ENCODE measurements at regions not wholly inside any gene's neighbourhood (a gene's known extent, or its start where the extent isn't known, plus 50 kb on each side); places are given as distances from the start of the nearest gene placed in this dataset.

DNA sequence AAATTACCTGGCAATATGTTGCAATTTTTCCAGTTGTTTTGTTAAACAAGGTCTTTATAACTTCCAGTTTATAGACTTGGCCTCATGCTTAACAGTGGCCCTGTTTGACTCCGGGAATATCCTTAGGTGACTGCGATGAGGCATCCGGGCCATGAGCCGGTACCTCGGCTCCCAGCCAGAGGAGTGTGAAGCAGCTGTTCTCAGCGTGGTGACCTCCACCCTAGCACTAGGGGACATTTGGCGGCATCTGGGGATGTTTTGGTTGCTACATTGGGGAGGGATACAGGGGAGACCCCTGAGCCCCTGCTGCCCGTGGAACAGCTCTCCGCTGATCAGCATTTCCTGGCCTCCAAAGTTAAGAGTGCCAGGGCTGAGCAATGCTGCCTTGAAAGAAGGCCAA, 533.4 kb downstream of the IRX1 start:
- no peak overlapping the region for H3K27ac ChIP-seq
- H3K4me1 ChIP-seq: no peaks in the 10 kb centered on the region
- no peak overlapping the region for H3K4me3 ChIP-seq (replicated peaks in 1 of 3)
- no peaks in the 10 kb centered on the region for H3K9me3 ChIP-seq
- intact Hi-C loops (cut with DNase I): no loop called here
- no peak for DNase-seq
- TF ChIP-seq, protein P1, sequence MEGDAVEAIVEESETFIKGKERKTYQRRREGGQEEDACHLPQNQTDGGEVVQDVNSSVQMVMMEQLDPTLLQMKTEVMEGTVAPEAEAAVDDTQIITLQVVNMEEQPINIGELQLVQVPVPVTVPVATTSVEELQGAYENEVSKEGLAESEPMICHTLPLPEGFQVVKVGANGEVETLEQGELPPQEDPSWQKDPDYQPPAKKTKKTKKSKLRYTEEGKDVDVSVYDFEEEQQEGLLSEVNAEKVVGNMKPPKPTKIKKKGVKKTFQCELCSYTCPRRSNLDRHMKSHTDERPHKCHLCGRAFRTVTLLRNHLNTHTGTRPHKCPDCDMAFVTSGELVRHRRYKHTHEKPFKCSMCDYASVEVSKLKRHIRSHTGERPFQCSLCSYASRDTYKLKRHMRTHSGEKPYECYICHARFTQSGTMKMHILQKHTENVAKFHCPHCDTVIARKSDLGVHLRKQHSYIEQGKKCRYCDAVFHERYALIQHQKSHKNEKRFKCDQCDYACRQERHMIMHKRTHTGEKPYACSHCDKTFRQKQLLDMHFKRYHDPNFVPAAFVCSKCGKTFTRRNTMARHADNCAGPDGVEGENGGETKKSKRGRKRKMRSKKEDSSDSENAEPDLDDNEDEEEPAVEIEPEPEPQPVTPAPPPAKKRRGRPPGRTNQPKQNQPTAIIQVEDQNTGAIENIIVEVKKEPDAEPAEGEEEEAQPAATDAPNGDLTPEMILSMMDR (IDR thresholded peaks at IDR 0.05): no peak
- TF ChIP-seq POLR2A (IDR thresholded peaks at IDR 0.05): no peak
- 92 to 93% methylated on average over 8 to 9 of the region's 9 CpGs for WGBS, 2 donors
- no peaks in the 10 kb centered on the region for H3K36me3 ChIP-seq
- no peaks in the 10 kb centered on the region for H3K27me3 ChIP-seq

DNA sequence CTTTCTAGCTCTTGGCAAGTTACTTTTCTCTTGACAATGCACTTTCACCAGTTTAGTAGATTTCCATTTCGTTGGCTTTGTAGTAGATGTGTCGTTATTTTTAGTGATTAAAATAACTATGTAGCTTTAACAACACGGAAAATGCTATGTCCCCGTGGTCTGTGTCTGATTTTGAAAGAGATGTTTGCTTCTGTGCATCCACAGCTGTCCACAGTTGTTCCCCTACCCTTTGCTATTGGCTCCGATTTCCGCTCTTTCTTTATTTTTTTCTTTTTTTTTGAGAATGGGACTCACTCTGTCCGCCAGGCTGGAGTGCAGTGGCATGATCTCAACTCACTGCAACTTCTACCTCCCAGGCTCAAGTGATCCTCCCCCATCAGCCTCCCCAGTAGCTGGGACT, 533.9 kb downstream of the IRX1 start:
- 83 to 90% methylated on average over 7 of the region's 7 CpGs for WGBS, 2 donors
- TF ChIP-seq, protein P1 (IDR thresholded peaks at IDR 0.05): no peak
- no peak for TF ChIP-seq POLR2A (IDR thresholded peaks at IDR 0.05)
- no peak for DNase-seq
- Histone ChIP-seq H3K36me3 (no peaks in the 10 kb centered on the region), H3K4me1 (no peaks in the 10 kb centered on the region), H3K9me3 (no peaks in the 10 kb centered on the region), H3K27ac (no peak overlapping the region), H3K4me3 (replicated peaks in 1 of 3) (no peak overlapping the region), H3K27me3 (no peaks in the 10 kb centered on the region)
- intact Hi-C loops (cut with DNase I): no loop called here

DNA sequence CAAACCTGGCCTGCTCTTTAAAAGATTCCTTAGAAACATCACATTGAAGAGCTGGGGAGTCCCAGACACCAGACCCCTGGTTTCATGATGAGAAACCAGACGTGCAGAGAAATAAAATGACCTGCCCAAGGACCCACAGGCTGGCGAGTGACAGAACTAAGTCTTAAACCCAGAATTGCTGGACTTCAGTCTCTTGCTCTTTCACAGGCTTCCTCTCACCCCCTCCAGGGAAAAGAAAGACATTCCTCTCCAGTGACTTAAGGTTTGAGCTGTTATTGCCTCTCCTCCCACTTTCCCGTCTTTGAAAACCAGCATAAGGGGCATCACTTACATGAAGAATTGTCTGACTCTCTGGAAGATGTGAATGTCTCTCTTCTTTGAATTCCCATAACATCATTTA, 535.2 kb downstream of the IRX1 start:
- intact Hi-C loops (cut with DNase I): no loop called here
- 66 to 81% methylated on average over 3 of the region's 3 CpGs for WGBS, 2 donors

DNA sequence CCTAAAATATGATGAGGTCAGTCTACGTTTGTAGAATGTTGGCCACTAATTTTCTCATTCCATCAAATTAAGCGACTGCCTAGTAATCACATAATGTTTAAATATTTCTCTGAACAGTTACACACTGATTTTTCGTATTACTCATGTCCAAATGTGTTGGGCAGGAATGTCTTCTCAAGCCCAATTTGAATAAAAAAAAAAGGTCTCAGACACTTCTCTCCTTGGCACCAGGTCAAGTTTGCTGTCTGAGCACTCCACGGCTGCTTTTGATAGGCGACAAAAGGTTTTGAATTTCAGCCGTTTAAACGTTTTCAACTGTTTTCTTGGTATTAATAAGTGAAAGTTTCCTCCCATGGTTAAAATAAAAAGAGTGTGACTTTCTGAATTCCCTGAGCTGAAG, 542.1 kb downstream of the IRX1 start:
- no peaks in the 10 kb centered on the region for H3K27me3 ChIP-seq
- intact Hi-C loops (cut with DNase I): no loop called here
- H3K27ac ChIP-seq: no peak overlapping the region
- no peaks in the 10 kb centered on the region for H3K4me1 ChIP-seq
- no peaks in the 10 kb centered on the region for H3K36me3 ChIP-seq
- peak in 1 of 2 donors; percentile 10 for DNase-seq
- H3K9me3 ChIP-seq: no peaks in the 10 kb centered on the region
- no peak for TF ChIP-seq POLR2A (IDR thresholded peaks at IDR 0.05)
- TF ChIP-seq, protein P1 (IDR thresholded peaks at IDR 0.05): no peak
- WGBS, 2 donors: 38 to 40% methylated on average over 7 of the region's 7 CpGs
- no peak overlapping the region for H3K4me3 ChIP-seq (replicated peaks in 1 of 3)

More for the DNA sequence above, 535.2 kb downstream of the IRX1 start:
- no peak for TF ChIP-seq POLR2A (IDR thresholded peaks at IDR 0.05)
- TF ChIP-seq, protein P1 (IDR thresholded peaks at IDR 0.05): no peak
- no peak for DNase-seq
- Histone ChIP-seq H3K4me1 (no peaks in the 10 kb centered on the region), H3K4me3 (replicated peaks in 1 of 3) (no peak overlapping the region), H3K27me3 (no peaks in the 10 kb centered on the region), H3K36me3 (no peaks in the 10 kb centered on the region), H3K9me3 (no peaks in the 10 kb centered on the region), H3K27ac (no peak overlapping the region)

DNA sequence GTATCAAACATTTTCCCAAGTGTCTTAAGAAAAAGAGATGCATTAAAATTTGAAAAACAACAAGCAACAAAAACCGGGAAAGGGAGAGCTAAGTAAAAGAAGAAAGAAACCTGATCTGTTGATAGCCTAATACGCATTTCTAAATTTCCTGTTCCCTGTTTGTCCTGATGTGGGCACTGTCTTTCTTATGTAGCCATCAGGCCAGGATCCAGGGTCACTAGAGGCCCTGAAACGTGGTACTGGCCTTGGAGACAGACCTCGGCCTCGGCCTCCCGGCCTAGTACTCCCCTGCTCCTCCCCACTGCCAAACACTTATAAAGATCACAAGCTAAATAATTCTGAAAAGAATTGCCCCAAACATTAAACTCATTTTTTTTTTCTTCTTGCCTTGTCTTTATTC, 547.2 kb downstream of the IRX1 start:
- no peak for TF ChIP-seq POLR2A (IDR thresholded peaks at IDR 0.05)
- TF ChIP-seq, protein P1 (IDR thresholded peaks at IDR 0.05): no peak
- H3K36me3 ChIP-seq: no peaks in the 10 kb centered on the region
- no peaks in the 10 kb centered on the region for H3K4me1 ChIP-seq
- no peaks in the 10 kb centered on the region for H3K27me3 ChIP-seq
- intact Hi-C loops (cut with DNase I): no loop called here
- WGBS, 2 donors: 55 to 67% methylated on average over 6 of the region's 6 CpGs
- no peak overlapping the region for H3K4me3 ChIP-seq (replicated peaks in 1 of 3)
- H3K9me3 ChIP-seq: no peaks in the 10 kb centered on the region
- DNase-seq: no peak
- no peak overlapping the region for H3K27ac ChIP-seq

Measured in thyroid gland (tissue), 4 donors.